Stomach (tissue), 8 donors: ENCODE measurements at regions not wholly inside any gene's neighbourhood (a gene's known extent, or its start where the extent isn't known, plus 50 kb on each side); places are given as distances from the start of the nearest gene placed in this dataset.

Experiments
- DNase-seq, 2 donors: peaks; one replicate each; pipeline versions ENCODE4 v3.0.0 to v3.0.0-alpha.2; 2013 to 2019
- H3K27ac ChIP-seq, 5 donors: fragments of 200-600 bp in 4 of 5; sonication (generic) in 4 of 5; one replicate each; pipeline ENCODE4 v1.5.1; 2013 to 2019; ENCODE audit warnings: mild to moderate bottlenecking in 1 of 5, moderate library complexity in 1 of 5
- H3K27me3 ChIP-seq, 3 donors: fragments of 200-600 bp; sonication (generic); one replicate each; pipeline ENCODE4 v1.5.1; 2017 to 2019; ENCODE audit warnings: mixed run types in 1 of 3
- H3K36me3 ChIP-seq, 4 donors: fragments of 200-600 bp; sonication (generic); 1 replicate in 3 of 4; 2 replicates in 1 of 4; pipeline ENCODE4 v1.5.1; 2016 to 2019
- H3K4me1 ChIP-seq, 4 donors: fragments of 200-600 bp; sonication (generic); one replicate each; pipeline ENCODE4 v1.5.1; 2016 to 2019
- H3K4me3 ChIP-seq, 4 donors: fragments of 200-600 bp; sonication (generic) in 3 of 4; one replicate each; pipeline ENCODE4 v1.5.1; 2016 to 2019; ENCODE audit warnings: mild to moderate bottlenecking in 1 of 4
- H3K9me3 ChIP-seq, 4 donors: fragments of 200-600 bp; sonication (generic); one replicate each; pipeline ENCODE4 v1.5.1; 2016 to 2019
- CTCF ChIP-seq, 7 experiments: fragments of 450-650 bp in 4 of 7; fragments of 200-600 bp in 3 of 7; sonication (generic) in 3 of 7; IDR thresholded peaks; one replicate each; pipeline ENCODE4 v1.5.1; 2016 to 2019; ENCODE audit warnings: antibody characterized with exemption in 7 of 7, control low read depth in 2 of 7, mild to moderate bottlenecking in 1 of 7
- EP300 ChIP-seq: sonication (generic); formaldehyde crosslinking; IDR thresholded peaks from one replicate; pipeline ENCODE4 v1.6.1; 2017; ENCODE audit warnings: antibody characterized with exemption
- POLR2A ChIP-seq, 4 donors: fragments of 450-650 bp; IDR thresholded peaks; one replicate each; pipeline ENCODE4 v1.6.1; 2016; ENCODE audit warnings: antibody characterized with exemption in 4 of 4, control low read depth in 2 of 4, mild to moderate bottlenecking in 1 of 4, moderate library complexity in 1 of 4
- POLR2AphosphoS5 ChIP-seq, 3 donors: sonication (generic); formaldehyde crosslinking; IDR thresholded peaks; one replicate each; pipeline ENCODE4 v1.6.1; 2016; ENCODE audit warnings: antibody characterized with exemption in 3 of 3
- WGBS, 5 donors: extraction: QIAGEN DNeasy Blood & Tissue Kit in 3 of 5; methylation state at CpG; one replicate each; pipeline versions ENCODE4 v1.1.5 to v1.1.7; 2013 to 2018; 5-methylcytosine and 5-hydroxymethylcytosine counted together
- intact Hi-C: fragments of 100-400 bp; cut with DNase I; formaldehyde crosslinking; loops from one replicate; pipeline ENCODE4 v1.15.1; 2023; ENCODE audit warnings: low total_unique reads
- donor health status: healthy with polysubstance abuse.
- donor health status: Bipolar disorder and iron deficiency.
- donor health status: healthy.

- DNase-seq, result no peak
- H3K4me3 ChIP-seq, result no peak overlapping the region
These were observed 1044.8 kb upstream of the ADGRL2 start for GRCh38 chr1:80755944-80756343.

DNA sequence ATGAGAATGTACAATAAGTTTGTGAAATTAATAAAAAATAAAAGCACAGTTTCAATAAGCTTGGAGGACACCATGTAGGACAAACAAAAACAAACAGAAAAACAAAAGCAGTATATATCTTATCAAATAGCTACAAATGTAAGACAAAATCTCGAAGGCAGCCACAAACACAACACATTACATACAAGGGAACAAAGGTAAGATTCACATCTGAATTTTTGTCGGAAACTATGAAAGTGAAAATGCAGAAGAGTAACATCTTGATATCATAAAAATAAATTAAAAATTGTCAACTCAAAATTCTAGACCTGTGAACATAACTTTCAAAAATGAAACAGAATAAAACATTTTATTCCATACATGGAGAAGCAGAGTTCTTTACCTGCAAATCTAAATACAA is 1049.5 kb upstream of the ADGRL2 start:
- intact Hi-C loops, result no loop called here
- H3K36me3 ChIP-seq, result no peaks in the 10 kb centered on the region
- no peak overlapping the region for H3K27ac ChIP-seq
- H3K4me3 ChIP-seq, result no peak overlapping the region
- H3K9me3 ChIP-seq, result peaks cover 0 to 7% (median 2%) of the 10 kb centered on the region in 4 donors
- H3K27me3 ChIP-seq, result no peaks in the 10 kb centered on the region
- WGBS, 5 donors, result 84 to 91% (median 89%) methylated on average over 2 of the region's 2 CpGs
- DNase-seq, result no peak
- TF ChIP-seq POLR2AphosphoS5 (IDR thresholded peaks at IDR 0.05) (no peak), POLR2A (IDR thresholded peaks at IDR 0.05) (no peak), EP300 (no peak), CTCF (IDR thresholded peaks at IDR 0.05) (no peak)
- H3K4me1 ChIP-seq, result no peaks in the 10 kb centered on the region

More at GRCh38 chr1:80755944-80756343, 1044.8 kb upstream of the ADGRL2 start:
- TF ChIP-seq EP300 (no peak), POLR2A (IDR thresholded peaks at IDR 0.05) (no peak), POLR2AphosphoS5 (IDR thresholded peaks at IDR 0.05) (no peak), CTCF (IDR thresholded peaks at IDR 0.05) (no peak)
- H3K36me3 ChIP-seq, result no peaks in the 10 kb centered on the region
- H3K27ac ChIP-seq, result no peak overlapping the region
- no peaks in the 10 kb centered on the region for H3K4me1 ChIP-seq
- H3K9me3 ChIP-seq, result peaks cover 0 to 7% (median 0%) of the 10 kb centered on the region in 4 donors
- WGBS, 5 donors, result 80 to 86% (median 83%) methylated on average over 2 of the region's 2 CpGs
- intact Hi-C loops, result no loop called here
- H3K27me3 ChIP-seq, result no peaks in the 10 kb centered on the region

DNA sequence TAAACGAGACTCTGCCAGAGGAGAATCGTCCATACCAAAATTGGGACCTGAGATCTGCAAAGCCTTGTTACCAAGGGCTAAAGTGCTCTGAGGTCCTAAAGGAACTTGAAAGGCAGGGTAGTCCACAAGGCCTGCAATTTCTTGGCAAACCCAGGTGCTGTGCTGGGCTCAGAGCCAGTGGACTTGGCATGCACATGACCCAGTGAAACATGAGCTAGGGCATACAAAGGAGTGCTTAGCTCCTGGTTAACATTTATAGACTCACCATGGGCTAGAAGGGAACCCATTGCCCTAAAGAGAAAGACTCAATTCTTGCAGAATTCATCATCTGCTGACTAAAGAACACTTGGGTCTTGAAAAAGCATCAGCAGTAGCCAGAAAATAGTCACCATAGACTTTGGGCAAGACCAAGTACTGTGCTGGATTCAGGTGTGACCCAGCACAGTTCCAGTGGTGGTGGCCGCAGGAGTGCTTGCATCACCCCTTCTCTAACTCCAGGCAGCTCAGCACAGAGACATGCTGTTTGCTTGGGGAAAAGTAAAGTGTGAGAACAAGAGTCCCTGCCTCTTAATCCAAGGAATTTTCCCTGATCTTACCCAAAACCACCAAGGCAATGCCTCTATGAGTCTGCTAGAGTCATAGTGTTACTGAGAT is 1069.4 kb upstream of the ADGRL2 start:
- Histone ChIP-seq H3K9me3 (peaks cover 0 to 5% (median 0%) of the 10 kb centered on the region in 4 donors), H3K27me3 (no peaks in the 10 kb centered on the region), H3K36me3 (no peaks in the 10 kb centered on the region), H3K4me1 (no peaks in the 10 kb centered on the region), H3K4me3 (no peak overlapping the region), H3K27ac (no peak overlapping the region)
- intact Hi-C loops, result no loop called here
- TF ChIP-seq POLR2AphosphoS5 (IDR thresholded peaks at IDR 0.05) (no peak), EP300 (no peak), POLR2A (IDR thresholded peaks at IDR 0.05) (no peak), CTCF (IDR thresholded peaks at IDR 0.05) (no peak)
- WGBS, 5 donors, result 47 to 60% (median 52%) methylated on average over 3 of the region's 3 CpGs
- DNase-seq, result peak in 1 of 2 donors; percentile 88

DNA sequence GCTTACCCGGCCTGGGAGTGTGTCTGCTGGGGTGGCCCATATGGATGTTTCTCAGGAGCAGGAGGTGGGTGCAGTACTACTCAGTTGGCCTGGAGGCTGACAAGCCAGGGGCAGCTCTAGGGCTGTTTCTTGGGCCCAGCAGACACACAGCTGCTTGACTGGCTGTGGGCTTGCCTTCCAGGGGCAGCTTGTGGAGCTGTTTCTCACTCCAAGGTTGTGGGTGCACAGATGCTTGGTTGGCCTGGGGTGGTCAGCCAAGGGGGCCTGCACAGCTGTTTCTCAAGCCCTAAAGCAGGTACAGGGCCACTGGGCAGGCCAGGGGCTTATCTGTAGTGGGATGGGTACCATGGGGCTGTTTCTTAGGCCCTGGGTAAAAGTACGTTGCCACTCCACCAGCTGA is 1078.1 kb upstream of the ADGRL2 start:
- WGBS, 5 donors, result 83 to 97% (median 88%) methylated on average over 2 of the region's 2 CpGs
- Histone ChIP-seq H3K27ac (no peak overlapping the region), H3K36me3 (no peaks in the 10 kb centered on the region), H3K27me3 (no peaks in the 10 kb centered on the region), H3K4me3 (no peak overlapping the region), H3K4me1 (no peaks in the 10 kb centered on the region), H3K9me3 (no peaks in the 10 kb centered on the region)
- no peak for TF ChIP-seq EP300
- TF ChIP-seq POLR2AphosphoS5 (IDR thresholded peaks at IDR 0.05), result no peak
- no peak for TF ChIP-seq POLR2A (IDR thresholded peaks at IDR 0.05)
- no peak for TF ChIP-seq CTCF (IDR thresholded peaks at IDR 0.05)
- DNase-seq, result no peak
- intact Hi-C loops, result no loop called here
